Neural progenitor cell (in vitro differentiated cells): ENCODE measurements at regions not wholly inside any gene's neighbourhood (a gene's known extent, or its start where the extent isn't known, plus 50 kb on each side); places are given as distances from the start of the nearest gene placed in this dataset.

Experiments
- DNase-seq: peaks from one replicate; pipeline ENCODE4 v3.0.0-alpha.2; 2016; ENCODE audit warnings: low spot score
- H2AFZ ChIP-seq: fragments of 200-600 bp; sonication (generic); replicated peaks from 2 replicates; pipeline ENCODE4 v1.6.1; 2016; ENCODE audit warnings: antibody characterized with exemption
- H3F3A ChIP-seq: fragments of 200-600 bp; sonication (generic); 2 replicates; pipeline ENCODE4 v1.6.1; 2016; ENCODE audit warnings: antibody characterized with exemption, low read depth
- H3K27ac ChIP-seq: fragments of 200-600 bp; sonication (generic); 2 replicates; pipeline ENCODE4 v1.5.1; 2016; ENCODE audit warnings: mild to moderate bottlenecking
- H3K27me3 ChIP-seq: fragments of 200-600 bp; sonication (generic); 2 replicates; pipeline ENCODE4 v1.6.1; 2016; ENCODE audit warnings: mild to moderate bottlenecking, moderate library complexity
- H3K36me3 ChIP-seq: fragments of 200-600 bp; sonication (generic); 2 replicates; pipeline ENCODE4 v1.5.1; 2016
- H3K4me1 ChIP-seq: fragments of 200-600 bp; sonication (generic); 2 replicates; pipeline ENCODE4 v1.6.1; 2016; ENCODE audit warnings: mixed run types
- H3K4me2 ChIP-seq: fragments of 200-600 bp; sonication (generic); 2 replicates; pipeline ENCODE4 v1.6.1; 2016
- H3K4me3 ChIP-seq: fragments of 200-600 bp; sonication (generic); 2 replicates; pipeline ENCODE4 v1.5.1; 2016
- H3K79me2 ChIP-seq: fragments of 200-600 bp; sonication (generic); 2 replicates; pipeline ENCODE4 v1.6.1; 2016; ENCODE audit warnings: low read depth
- H3K9ac ChIP-seq: fragments of 200-600 bp; sonication (generic); 2 replicates; pipeline ENCODE4 v1.6.1; 2016
- H3K9me3 ChIP-seq: fragments of 200-600 bp; sonication (generic); 2 replicates; pipeline ENCODE4 v1.5.1; 2016; ENCODE audit warnings: low read depth
- H4K20me1 ChIP-seq: fragments of 200-600 bp; sonication (generic); 2 replicates; pipeline ENCODE4 v1.6.1; 2016; ENCODE audit warnings: low read depth
- H3K27ac Mint-ChIP-seq: 3 replicates; pipeline ENCODE4 v1.8.0; 2021; ENCODE audit warnings: mixed read lengths
- H3K27me3 Mint-ChIP-seq: 2 replicates; pipeline ENCODE4 v1.8.0; 2022; ENCODE audit warnings: low read depth, mild to moderate bottlenecking, inconsistent platforms, moderate library complexity, mixed read lengths; ENCODE audit not compliant: insufficient read depth
- H3K36me3 Mint-ChIP-seq: 3 replicates; pipeline ENCODE4 v1.8.0; 2021; ENCODE audit warnings: mixed read lengths
- H3K4me1 Mint-ChIP-seq: 3 replicates; pipeline ENCODE4 v1.8.0; 2021; ENCODE audit warnings: mixed read lengths
- H3K4me3 Mint-ChIP-seq: 3 replicates; pipeline ENCODE4 v1.8.0; 2021; ENCODE audit warnings: mild to moderate bottlenecking, moderate library complexity, mixed read lengths
- H3K9me3 Mint-ChIP-seq: 3 replicates; pipeline ENCODE4 v1.8.0; 2020; ENCODE audit warnings: mixed read lengths
- EZH2 ChIP-seq: fragments of 200-600 bp; sonication (generic); IDR thresholded peaks from 2 replicates; pipeline ENCODE4 v1.6.1; 2017; ENCODE audit warnings: antibody characterized with exemption, mild to moderate bottlenecking, moderate library complexity
- EZH2phosphoT487 ChIP-seq: fragments of 200-600 bp; sonication (generic); IDR thresholded peaks from 2 replicates; pipeline ENCODE4 v1.6.1; 2017; ENCODE audit warnings: antibody characterized with exemption
- TF ChIP-seq, protein P1 (sequence below): fragments of 200-600 bp; sonication (generic); IDR thresholded peaks from 2 replicates; pipeline ENCODE4 v1.5.1; 2017; ENCODE audit warnings: antibody characterized with exemption, mild to moderate bottlenecking

- H3K27me3 Mint-ChIP-seq = peaks cover 2% of the 10 kb centered on the region
- no peak for DNase-seq
- TF ChIP-seq EZH2phosphoT487 = no peak
- TF ChIP-seq, protein P1, sequence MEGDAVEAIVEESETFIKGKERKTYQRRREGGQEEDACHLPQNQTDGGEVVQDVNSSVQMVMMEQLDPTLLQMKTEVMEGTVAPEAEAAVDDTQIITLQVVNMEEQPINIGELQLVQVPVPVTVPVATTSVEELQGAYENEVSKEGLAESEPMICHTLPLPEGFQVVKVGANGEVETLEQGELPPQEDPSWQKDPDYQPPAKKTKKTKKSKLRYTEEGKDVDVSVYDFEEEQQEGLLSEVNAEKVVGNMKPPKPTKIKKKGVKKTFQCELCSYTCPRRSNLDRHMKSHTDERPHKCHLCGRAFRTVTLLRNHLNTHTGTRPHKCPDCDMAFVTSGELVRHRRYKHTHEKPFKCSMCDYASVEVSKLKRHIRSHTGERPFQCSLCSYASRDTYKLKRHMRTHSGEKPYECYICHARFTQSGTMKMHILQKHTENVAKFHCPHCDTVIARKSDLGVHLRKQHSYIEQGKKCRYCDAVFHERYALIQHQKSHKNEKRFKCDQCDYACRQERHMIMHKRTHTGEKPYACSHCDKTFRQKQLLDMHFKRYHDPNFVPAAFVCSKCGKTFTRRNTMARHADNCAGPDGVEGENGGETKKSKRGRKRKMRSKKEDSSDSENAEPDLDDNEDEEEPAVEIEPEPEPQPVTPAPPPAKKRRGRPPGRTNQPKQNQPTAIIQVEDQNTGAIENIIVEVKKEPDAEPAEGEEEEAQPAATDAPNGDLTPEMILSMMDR = no peak
- no peak for TF ChIP-seq EZH2
- peaks cover 3% of the 10 kb centered on the region for H3K9me3 Mint-ChIP-seq
- Histone ChIP-seq H4K20me1 (no peaks in the 10 kb centered on the region), H3K36me3 (no peaks in the 10 kb centered on the region), H3K4me1 (no peaks in the 10 kb centered on the region), H3K27me3 (no peaks in the 10 kb centered on the region), H3K4me2 (no peak overlapping the region), H3K9ac (no peak overlapping the region), H2AFZ (no peak overlapping the region), H3K27ac (no peak overlapping the region), H3K4me3 (no peak overlapping the region), H3K79me2 (no peaks in the 10 kb centered on the region), H3F3A (no peaks in the 10 kb centered on the region), H3K9me3 (no peaks in the 10 kb centered on the region)
- H3K4me3 Mint-ChIP-seq = no peak overlapping the region
- H3K36me3 Mint-ChIP-seq = no peaks in the 10 kb centered on the region
- no peak overlapping the region for H3K27ac Mint-ChIP-seq
- peaks cover 3% of the 10 kb centered on the region for H3K4me1 Mint-ChIP-seq
These were observed 215.2 kb downstream of the MYLK4 start for GRCh38 chr6:2535506-2535905.

GRCh38 chr6:2534406-2535042, 216.2 kb downstream of the MYLK4 start:
- no peaks in the 10 kb centered on the region for H3K9me3 ChIP-seq

GRCh38 chr6:2531426-2532215, 219.1 kb downstream of the MYLK4 start:
- no peak overlapping the region for H3K4me2 ChIP-seq
- H3K4me1 ChIP-seq = no peaks in the 10 kb centered on the region
- no peak overlapping the region for H2AFZ ChIP-seq
- H3K79me2 ChIP-seq = no peaks in the 10 kb centered on the region
- no peak for TF ChIP-seq EZH2phosphoT487
- no peak overlapping the region for H3K4me3 ChIP-seq
- H3K36me3 ChIP-seq = no peaks in the 10 kb centered on the region
- Mint-ChIP-seq H3K36me3 (no peaks in the 10 kb centered on the region), H3K4me3 (no peak overlapping the region), H3K27me3 (peaks cover 4% of the 10 kb centered on the region), H3K27ac (no peak overlapping the region), H3K4me1 (peaks cover 3% of the 10 kb centered on the region), H3K9me3 (peaks cover 3% of the 10 kb centered on the region)
- H3K27me3 ChIP-seq = no peaks in the 10 kb centered on the region
- H3F3A ChIP-seq = no peaks in the 10 kb centered on the region
- no peaks in the 10 kb centered on the region for H3K9me3 ChIP-seq
- no peak overlapping the region for H3K27ac ChIP-seq
- no peak for DNase-seq
- H3K9ac ChIP-seq = no peak overlapping the region
- H4K20me1 ChIP-seq = no peaks in the 10 kb centered on the region

More at GRCh38 chr6:2534406-2535042, 216.2 kb downstream of the MYLK4 start:
- Mint-ChIP-seq H3K27me3 (peaks cover 2% of the 10 kb centered on the region), H3K36me3 (no peaks in the 10 kb centered on the region), H3K9me3 (peaks cover 3% of the 10 kb centered on the region), H3K4me1 (peaks cover 3% of the 10 kb centered on the region), H3K4me3 (no peak overlapping the region), H3K27ac (no peak overlapping the region)
- Histone ChIP-seq H3K36me3 (no peaks in the 10 kb centered on the region), H3K79me2 (no peaks in the 10 kb centered on the region), H3F3A (no peaks in the 10 kb centered on the region), H3K27me3 (no peaks in the 10 kb centered on the region), H3K4me1 (no peaks in the 10 kb centered on the region), H3K4me2 (no peak overlapping the region), H4K20me1 (no peaks in the 10 kb centered on the region), H3K27ac (no peak overlapping the region), H3K9ac (no peak overlapping the region), H3K4me3 (no peak overlapping the region), H2AFZ (peak overlapping the region; percentile 24)
- DNase-seq = no peak
- TF ChIP-seq EZH2 (no peak), EZH2phosphoT487 (no peak)
- TF ChIP-seq, protein P1 = no peak

GRCh38 chr6:2529211-2529719, 221.5 kb downstream of the MYLK4 start:
- no peaks in the 10 kb centered on the region for H3K79me2 ChIP-seq
- H3K36me3 ChIP-seq = no peaks in the 10 kb centered on the region
- H3K9me3 ChIP-seq = peaks cover 7% of the 10 kb centered on the region
- H3K27ac Mint-ChIP-seq = no peak overlapping the region
- H3K9me3 Mint-ChIP-seq = peaks cover 5% of the 10 kb centered on the region
- DNase-seq = no peak
- no peak for TF ChIP-seq EZH2phosphoT487
- TF ChIP-seq EZH2 = no peak
- TF ChIP-seq, protein P1 = no peak
- no peaks in the 10 kb centered on the region for H3K4me1 Mint-ChIP-seq
- H3K4me3 Mint-ChIP-seq = no peak overlapping the region
- no peak overlapping the region for H2AFZ ChIP-seq
- no peaks in the 10 kb centered on the region for H3K27me3 ChIP-seq
- H3K4me1 ChIP-seq = no peaks in the 10 kb centered on the region
- no peak overlapping the region for H3K4me3 ChIP-seq
- H3K27ac ChIP-seq = no peak overlapping the region
- H4K20me1 ChIP-seq = no peaks in the 10 kb centered on the region
- no peaks in the 10 kb centered on the region for H3K36me3 Mint-ChIP-seq
- no peak overlapping the region for H3K4me2 ChIP-seq
- H3K9ac ChIP-seq = no peak overlapping the region
- no peaks in the 10 kb centered on the region for H3F3A ChIP-seq
- peaks cover 4% of the 10 kb centered on the region for H3K27me3 Mint-ChIP-seq
